GM12873 (cell line): ENCODE measurements at regions not wholly inside any gene's neighbourhood (a gene's known extent, or its start where the extent isn't known, plus 50 kb on each side); places are given as distances from the start of the nearest gene placed in this dataset.

Source experiments
- TF ChIP-seq, protein P1 (sequence below): IDR thresholded peaks from 2 replicates; pipeline ENCODE4 v1.5.1; 2012; ENCODE audit warnings: low read depth, mild to moderate bottlenecking, moderate library complexity, low read length, control low read depth; ENCODE audit not compliant: insufficient read depth; ENCODE audit errors: missing control alignments

DNA sequence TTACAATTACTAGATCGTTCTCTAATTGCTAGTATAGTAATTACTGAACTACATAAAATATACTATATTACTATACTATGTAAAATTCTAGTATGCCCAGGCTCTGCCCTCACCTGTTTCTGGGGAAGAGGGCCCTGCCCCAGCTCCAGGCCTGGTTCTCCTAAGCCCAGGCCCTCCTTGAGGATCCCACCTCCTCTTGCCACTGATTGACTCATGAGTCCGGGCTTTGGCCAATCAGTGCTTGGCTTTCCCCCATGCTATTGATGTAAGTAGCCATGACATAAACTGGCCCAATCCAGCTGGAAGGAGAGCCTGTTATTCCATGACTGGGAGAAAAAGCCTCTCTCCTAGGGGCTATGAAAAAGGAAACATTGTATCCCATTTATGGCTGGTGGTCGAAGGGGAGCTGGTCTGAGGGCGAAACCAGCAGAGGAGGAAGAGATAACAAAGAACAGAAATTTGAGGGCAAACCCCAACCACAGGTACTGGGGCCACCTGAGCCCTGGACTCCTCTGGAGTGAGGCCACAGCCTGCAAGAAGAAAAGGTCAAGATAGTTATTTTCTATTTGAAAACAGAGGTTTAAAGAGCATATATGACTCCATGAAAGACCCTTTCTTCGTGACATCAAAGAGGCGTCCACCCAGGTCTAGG lies 129.3 kb upstream of the CD93 start:
- TF ChIP-seq, protein P1, sequence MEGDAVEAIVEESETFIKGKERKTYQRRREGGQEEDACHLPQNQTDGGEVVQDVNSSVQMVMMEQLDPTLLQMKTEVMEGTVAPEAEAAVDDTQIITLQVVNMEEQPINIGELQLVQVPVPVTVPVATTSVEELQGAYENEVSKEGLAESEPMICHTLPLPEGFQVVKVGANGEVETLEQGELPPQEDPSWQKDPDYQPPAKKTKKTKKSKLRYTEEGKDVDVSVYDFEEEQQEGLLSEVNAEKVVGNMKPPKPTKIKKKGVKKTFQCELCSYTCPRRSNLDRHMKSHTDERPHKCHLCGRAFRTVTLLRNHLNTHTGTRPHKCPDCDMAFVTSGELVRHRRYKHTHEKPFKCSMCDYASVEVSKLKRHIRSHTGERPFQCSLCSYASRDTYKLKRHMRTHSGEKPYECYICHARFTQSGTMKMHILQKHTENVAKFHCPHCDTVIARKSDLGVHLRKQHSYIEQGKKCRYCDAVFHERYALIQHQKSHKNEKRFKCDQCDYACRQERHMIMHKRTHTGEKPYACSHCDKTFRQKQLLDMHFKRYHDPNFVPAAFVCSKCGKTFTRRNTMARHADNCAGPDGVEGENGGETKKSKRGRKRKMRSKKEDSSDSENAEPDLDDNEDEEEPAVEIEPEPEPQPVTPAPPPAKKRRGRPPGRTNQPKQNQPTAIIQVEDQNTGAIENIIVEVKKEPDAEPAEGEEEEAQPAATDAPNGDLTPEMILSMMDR: no peak

DNA sequence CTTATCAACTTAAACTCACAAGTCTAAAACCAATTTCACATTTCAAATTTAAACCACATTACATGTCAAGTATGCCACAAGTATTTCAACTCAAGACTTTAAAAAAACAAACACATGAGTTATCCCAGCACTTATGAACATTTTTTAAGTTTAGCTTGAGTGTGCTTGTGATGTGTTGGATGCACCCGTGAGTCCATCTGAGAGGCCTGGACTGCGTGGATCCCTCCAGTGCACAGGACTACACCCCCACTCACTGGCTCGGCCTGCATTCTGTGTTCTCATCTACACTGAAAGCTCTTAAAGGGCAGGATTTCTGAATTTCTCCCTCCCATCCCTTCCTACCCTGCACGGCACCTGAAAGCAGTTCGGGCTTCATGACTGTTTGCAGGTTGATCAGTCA lies 128.8 kb upstream of the CD93 start:
- TF ChIP-seq, protein P1: no peak

DNA sequence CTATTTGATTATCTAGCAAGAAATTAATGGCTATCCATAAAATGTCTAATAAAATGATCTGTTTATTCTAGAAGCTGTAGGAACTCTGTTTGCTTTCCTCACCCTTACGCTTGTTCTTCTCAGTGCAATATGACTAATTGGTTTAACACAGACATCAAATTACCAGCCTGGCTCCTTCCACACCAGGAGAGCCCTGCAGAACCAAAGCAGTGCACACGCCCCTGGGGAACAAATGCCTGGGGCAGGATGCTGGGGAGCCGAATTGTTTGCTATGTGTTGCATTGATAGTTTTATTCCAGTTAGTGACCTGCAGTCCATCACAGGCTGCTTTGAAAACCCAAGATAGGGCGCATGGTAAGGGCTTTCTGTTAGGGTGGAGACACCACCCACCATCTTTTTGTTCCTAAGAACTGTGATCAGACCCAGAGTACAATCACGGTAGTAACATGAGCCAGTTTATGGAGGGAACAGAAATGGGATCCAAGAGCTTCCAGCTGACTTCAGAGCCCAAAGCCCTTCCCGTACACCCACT lies 126.4 kb upstream of the CD93 start:
- TF ChIP-seq, protein P1: no peak

DNA sequence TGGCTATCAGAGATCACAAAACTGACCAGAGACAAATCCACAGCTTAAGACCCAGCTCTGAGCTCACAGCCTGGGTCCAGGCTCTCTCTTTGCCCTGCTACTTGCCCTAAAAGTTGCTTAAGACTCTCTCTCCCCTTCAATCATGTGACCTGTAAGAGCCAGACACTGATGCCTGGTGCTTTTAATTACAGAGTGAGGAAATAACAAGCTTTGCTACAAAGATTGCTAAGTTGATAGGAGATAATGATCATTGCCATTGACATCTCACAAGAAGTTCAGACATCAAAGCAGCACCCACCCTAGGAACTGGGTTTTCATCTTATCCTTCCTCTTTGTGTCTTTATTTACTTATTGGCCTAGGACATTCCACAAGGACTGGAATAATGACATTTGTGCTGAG lies 125.9 kb upstream of the CD93 start:
- TF ChIP-seq, protein P1: no peak

DNA sequence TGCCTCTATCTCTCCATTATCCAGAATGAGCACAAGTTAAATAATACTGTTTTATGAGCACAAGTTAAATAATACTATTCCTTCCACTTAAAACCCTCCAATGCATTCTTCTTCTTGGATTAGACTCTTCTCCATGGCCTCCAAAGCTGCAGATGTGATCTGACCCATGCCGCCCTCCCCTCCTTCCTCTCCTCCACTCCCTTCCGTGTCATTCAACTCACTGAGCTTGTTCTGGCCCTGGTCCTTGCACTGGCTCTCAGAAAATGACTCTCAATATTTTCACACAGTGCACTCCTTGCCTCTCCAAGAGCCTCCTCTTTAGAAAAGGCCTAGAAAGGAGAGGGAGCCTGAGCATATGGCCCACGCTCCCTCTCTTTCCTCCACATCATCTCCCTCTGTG lies 125.0 kb upstream of the CD93 start:
- TF ChIP-seq, protein P1: no peak

DNA sequence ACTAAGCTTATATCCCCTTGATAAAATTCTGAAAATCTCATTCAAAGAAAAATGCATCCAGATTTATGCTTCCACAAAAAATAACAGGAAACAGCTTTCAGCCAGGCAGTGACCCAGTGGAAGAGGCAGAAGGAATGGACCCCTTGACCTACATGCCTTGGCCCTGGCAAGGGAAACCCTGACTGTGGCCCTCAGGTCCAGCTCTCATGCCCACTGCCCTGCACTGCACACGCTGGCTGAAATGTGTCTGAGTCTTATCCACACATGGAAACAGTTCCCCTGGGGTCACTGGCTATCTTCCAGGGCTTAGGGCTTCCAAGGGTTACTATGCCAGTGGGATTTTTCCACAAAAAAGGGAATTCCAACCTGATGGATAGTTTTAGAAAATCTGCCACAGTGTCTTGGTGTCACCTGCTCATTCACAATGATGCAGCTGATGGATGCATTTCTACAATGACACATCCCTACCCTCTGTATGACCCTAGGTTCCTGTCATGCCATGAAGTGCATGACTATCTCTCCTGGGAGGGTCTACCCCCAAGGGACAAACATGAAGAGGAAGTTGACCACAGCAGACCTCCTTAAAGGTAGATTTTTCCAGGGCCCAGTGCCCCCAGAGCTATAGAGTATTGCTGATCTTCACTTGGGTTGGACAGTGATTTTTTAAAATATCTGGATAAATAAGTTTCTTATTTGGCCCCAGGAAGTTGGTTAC lies 121.9 kb upstream of the CD93 start:
- TF ChIP-seq, protein P1: no peak

DNA sequence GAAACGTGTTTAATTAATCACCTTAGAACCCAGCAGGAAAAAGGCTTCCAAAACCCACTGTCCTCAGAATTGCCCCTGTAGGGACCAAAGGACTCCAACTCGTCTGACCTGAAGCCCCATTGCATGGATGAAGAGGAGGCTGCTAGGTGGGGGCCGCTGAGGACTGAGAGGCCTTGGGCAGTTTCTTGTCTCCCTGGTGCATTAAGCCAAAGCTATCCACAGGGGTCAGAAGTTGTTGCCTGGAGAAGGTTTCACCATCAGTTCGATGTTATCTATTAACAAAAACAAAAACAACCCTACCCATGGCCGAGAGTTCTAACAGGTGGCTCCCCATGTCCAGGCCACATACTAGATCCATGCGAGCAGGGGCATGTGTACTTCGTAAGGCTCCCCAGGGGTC lies 120.9 kb upstream of the CD93 start:
- TF ChIP-seq, protein P1: no peak
